Urinary bladder (tissue), 3 donors: ENCODE measurements at regions not wholly inside any gene's neighbourhood (a gene's known extent, or its start where the extent isn't known, plus 50 kb on each side); places are given as distances from the start of the nearest gene placed in this dataset.

Experiments
- DNase-seq: peaks from one replicate; pipeline ENCODE4 v3.0.0-alpha.2; 2015; ENCODE audit errors: extremely low spot score
- H3K27ac ChIP-seq: one replicate; pipeline ENCODE4 v1.5.1; 2013; ENCODE audit warnings: low read depth, mild to moderate bottlenecking, moderate library complexity
- H3K36me3 ChIP-seq: one replicate; pipeline ENCODE4 v1.6.1; 2013; ENCODE audit warnings: mild to moderate bottlenecking, moderate library complexity; ENCODE audit not compliant: insufficient read depth
- H3K4me1 ChIP-seq: one replicate; pipeline ENCODE4 v1.6.1; 2013; ENCODE audit warnings: mild to moderate bottlenecking, moderate library complexity; ENCODE audit not compliant: insufficient read depth
- H3K4me3 ChIP-seq: one replicate; pipeline ENCODE4 v1.5.1; 2013; ENCODE audit warnings: low read depth, low read length
- WGBS: extraction: QIAGEN DNeasy Blood & Tissue Kit; methylation state at CpG from one replicate; pipeline ENCODE4 v1.1.7; 2013; 5-methylcytosine and 5-hydroxymethylcytosine counted together
- donor health status: healthy with polysubstance abuse.
- donor health status: healthy.

DNA sequence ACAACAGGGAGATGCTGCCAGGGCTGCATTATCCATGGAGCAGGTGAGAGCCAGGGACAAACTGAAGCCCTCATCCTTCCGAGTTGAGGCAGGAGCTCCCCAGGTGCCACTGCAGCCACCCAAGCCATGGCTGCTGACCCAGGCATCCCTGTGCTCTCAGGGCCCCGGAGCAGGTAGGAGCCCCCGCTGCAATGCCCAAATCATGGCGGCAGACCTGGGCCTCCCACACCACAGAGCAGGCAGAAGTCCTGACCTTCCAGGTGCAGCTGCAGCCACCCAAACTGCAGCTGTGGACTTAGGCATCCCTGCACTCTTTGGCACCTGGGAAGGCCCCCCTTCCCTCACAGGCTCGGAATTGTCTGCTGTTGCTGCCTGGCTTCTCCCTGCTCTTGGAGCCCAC lies 443.6 kb downstream of the ARAP2 start:
- no peaks in the 10 kb centered on the region for H3K4me1 ChIP-seq
- no peak for DNase-seq
- H3K36me3 ChIP-seq, result no peaks in the 10 kb centered on the region
- H3K27ac ChIP-seq, result no peak overlapping the region
- no peak overlapping the region for H3K4me3 ChIP-seq
- WGBS, result 97% methylated on average over 5 of the region's 5 CpGs

DNA sequence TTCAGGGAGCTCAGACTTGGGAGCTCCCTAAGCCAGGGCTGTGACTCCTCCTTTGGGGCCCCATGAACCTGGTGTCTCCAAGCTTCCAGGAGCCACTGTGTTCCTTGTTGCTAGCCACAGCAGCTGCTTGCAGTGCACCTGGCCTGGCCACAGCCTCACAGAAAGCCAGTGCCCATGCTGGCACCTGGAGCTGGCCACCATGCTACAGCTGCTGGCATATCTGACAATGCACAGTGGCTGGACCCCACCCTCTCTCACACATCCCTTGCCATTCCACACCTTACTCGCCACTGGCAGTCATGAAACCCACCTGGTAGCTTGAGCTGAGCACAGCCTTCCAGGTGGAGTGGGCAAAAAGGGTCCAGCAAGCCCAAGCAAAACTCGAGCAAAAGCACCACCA lies 441.7 kb downstream of the ARAP2 start:
- no peaks in the 10 kb centered on the region for H3K36me3 ChIP-seq
- H3K4me3 ChIP-seq, result no peak overlapping the region
- 89% methylated on average over 2 of the region's 2 CpGs for WGBS
- no peak overlapping the region for H3K27ac ChIP-seq
- no peak for DNase-seq
- no peaks in the 10 kb centered on the region for H3K4me1 ChIP-seq

DNA sequence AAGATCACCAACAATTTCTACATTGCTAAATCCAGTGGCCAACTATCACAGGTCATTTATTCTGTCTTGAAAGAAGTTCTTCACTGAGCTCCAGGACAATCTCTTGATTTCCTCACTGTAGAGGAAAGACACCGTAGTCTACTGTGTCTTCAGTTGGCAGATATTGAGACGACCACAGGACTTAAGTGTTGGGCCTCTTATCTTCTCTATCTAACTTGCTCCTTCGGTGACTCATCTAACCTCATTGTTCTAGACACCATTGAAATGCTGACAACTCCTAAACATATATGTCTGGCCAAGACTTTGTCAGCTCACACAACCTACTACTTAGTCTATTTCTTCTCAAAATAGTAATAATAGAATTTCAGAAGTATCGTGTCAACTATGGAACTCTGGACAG lies 425.8 kb downstream of the ARAP2 start:
- H3K4me3 ChIP-seq, result no peak overlapping the region
- no peak overlapping the region for H3K27ac ChIP-seq
- no peak for DNase-seq
- H3K36me3 ChIP-seq, result no peaks in the 10 kb centered on the region
- H3K4me1 ChIP-seq, result no peaks in the 10 kb centered on the region
- WGBS, result 81% methylated on average over 4 of the region's 4 CpGs

DNA sequence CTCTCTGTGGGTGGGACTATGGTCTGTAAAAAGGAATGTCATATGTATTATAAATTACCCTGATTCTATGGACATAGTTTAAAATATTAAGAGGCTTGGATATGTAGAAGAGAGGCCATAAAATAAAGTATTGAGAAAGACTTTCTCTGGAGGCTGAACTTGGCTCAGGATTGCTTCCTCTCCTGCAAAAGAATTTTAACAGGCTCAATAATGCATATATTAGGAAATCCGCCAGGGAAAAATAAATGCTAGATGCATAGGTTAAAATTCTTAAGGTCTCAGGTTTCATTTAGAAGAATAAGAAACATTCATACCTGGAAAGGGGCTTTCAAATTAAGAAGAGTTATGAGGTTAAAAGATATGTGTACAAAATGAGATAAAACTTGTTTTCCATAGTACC lies 424.3 kb downstream of the ARAP2 start:
- Histone ChIP-seq H3K36me3 (no peaks in the 10 kb centered on the region), H3K27ac (no peak overlapping the region), H3K4me3 (no peak overlapping the region), H3K4me1 (no peaks in the 10 kb centered on the region)
- 59% methylated on average over 1 of the region's 1 CpG for WGBS
- DNase-seq, result no peak

DNA sequence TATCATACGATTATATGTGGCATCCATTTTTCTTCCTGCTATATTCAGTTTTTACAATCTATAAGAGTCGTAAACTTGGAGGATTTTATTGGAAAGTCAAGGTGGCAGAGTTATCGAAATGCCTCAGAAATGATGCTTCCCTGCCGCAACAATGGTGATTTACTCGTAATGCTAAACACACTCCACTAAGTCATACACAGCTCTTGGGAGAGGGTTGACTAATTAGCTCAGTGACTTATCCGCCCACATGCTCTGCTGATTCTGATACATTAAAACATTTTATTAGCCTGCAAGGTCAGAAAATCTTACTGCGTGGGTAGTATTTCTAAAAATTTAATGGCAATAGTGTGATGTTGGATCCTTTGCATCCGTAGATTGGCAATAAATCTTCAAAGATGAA lies 420.1 kb downstream of the ARAP2 start:
- no peaks in the 10 kb centered on the region for H3K4me1 ChIP-seq
- 83% methylated on average over 8 of the region's 8 CpGs for WGBS

DNA sequence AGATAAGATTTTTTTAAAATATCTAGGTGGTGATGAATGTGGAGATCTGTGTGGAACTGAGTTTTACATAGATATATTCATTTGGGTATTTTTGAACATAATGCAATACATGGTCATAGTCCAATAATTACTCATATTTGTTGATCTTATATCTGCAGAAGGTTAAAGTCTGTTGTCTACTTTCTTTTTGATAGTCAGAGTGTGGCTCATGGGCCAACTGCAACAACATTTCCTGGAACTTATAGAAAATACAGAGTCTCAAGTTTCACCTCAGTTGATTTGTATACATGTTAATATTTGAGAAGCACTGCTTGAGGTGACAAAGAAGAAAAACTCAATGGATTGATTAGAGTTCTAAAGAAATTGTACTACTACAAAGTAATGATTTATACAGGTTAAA lies 408.4 kb downstream of the ARAP2 start:
- DNase-seq, result no peak
- Histone ChIP-seq H3K4me1 (no peaks in the 10 kb centered on the region), H3K36me3 (no peaks in the 10 kb centered on the region), H3K4me3 (no peak overlapping the region), H3K27ac (no peak overlapping the region)

More for the DNA sequence above, 420.1 kb downstream of the ARAP2 start:
- no peak for DNase-seq
- no peak overlapping the region for H3K4me3 ChIP-seq
- no peak overlapping the region for H3K27ac ChIP-seq
- H3K36me3 ChIP-seq, result no peaks in the 10 kb centered on the region

DNA sequence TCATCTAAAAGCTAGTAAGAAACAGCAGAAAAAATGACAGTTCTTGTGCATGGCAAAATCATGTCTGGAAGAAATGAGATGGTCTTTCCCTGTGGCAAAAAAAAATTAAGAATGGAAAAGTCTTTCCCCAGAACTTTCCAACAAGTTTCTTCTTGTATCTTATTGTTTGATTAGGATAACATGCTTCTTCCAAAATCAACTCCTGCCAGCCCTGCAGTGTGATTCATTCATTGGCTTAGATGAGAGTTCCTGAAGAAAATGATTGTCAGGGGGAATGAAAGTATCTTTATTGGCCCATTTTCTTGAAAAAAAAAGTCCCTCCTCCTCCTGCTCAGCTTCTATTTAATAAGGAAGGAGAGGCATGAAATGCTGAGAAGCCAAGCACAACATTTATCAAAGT lies 407.7 kb downstream of the ARAP2 start:
- Histone ChIP-seq H3K4me1 (no peaks in the 10 kb centered on the region), H3K27ac (no peak overlapping the region), H3K4me3 (no peak overlapping the region), H3K36me3 (no peaks in the 10 kb centered on the region)
- DNase-seq, result no peak

DNA sequence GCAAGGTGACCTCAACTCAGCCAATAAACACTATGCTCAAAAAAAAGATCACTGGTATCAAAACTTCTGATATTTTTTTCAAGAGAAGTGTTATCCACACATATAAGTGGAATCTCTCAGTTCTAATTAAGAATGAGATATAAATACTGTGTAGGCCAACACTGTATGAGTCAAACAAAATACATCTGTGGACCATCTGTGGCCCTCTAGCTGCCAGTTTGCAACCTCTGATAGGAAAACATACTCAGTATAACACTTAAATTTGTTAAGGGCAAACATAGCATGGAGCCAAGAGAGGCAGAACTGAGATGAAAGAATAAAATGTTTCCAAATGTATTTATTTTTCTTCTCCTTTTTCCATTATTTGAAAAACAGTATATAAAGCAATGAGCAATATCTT lies 377.3 kb downstream of the ARAP2 start:
- Histone ChIP-seq H3K4me3 (no peak overlapping the region), H3K27ac (no peak overlapping the region), H3K36me3 (no peaks in the 10 kb centered on the region), H3K4me1 (no peaks in the 10 kb centered on the region)
- DNase-seq, result no peak

DNA sequence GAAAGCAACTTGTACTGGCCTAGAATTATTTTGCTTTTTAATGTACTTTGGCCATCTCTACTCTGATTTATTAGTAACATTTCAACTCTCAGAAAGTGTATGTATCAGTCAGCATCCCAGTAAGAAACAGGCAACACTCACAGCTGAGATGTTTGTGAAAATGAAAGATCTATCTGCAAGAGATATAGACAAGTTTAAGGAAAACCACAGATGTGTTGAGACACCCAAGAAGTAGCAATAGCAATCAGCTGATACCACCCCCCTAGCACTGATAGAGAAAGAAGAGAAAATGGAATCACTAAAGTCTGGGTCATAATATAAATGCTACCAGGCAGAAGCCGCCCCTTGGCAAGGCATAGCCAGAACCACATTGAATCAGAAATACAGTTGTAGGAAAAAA lies 372.0 kb downstream of the ARAP2 start:
- no peaks in the 10 kb centered on the region for H3K4me1 ChIP-seq
- H3K27ac ChIP-seq, result no peak overlapping the region
- DNase-seq, result no peak
- no peaks in the 10 kb centered on the region for H3K36me3 ChIP-seq
- 98% methylated on average over 1 of the region's 1 CpG for WGBS
- H3K4me3 ChIP-seq, result no peak overlapping the region

DNA sequence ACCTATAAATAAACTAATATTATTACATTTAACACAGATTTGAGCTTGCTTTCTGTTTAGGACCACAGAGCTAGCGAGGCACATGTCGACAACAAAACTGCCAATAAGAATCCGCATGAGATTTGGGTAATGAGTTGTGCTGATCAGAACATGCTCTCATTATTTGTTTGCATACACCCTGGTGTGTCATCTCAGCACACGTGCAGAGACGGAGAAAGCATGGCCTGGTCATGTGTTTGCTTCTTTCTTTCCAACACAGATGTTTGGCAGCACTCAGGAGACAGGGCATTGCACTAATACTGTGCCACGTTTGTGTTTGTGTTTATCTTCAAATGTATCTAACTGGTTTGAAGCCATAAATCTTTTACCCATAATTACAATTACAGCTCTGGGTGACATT lies 364.8 kb downstream of the ARAP2 start:
- no peak overlapping the region for H3K4me3 ChIP-seq
- no peaks in the 10 kb centered on the region for H3K4me1 ChIP-seq
- no peak for DNase-seq
- no peak overlapping the region for H3K27ac ChIP-seq
- WGBS, result 71% methylated on average over 6 of the region's 6 CpGs
- no peaks in the 10 kb centered on the region for H3K36me3 ChIP-seq

DNA sequence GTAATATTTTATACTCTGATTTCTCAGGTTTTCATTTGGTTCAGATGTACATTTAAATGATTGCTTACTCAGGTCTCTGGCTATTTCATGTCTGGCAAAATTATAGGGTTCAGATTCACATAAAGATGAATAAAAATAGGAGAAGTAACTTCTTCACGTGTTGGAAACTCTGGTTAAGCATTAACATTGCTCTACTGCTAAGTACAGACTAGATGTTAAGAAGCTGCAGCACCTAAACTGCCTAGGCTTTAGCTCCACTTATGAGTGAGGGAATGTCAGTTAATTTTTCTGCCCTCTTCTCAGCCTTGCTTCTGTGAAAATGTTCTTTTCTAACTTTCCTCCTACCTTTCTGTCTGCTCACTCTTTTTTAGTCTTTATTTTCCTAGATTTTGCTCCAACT lies 361.2 kb downstream of the ARAP2 start:
- H3K4me1 ChIP-seq, result no peaks in the 10 kb centered on the region

DNA sequence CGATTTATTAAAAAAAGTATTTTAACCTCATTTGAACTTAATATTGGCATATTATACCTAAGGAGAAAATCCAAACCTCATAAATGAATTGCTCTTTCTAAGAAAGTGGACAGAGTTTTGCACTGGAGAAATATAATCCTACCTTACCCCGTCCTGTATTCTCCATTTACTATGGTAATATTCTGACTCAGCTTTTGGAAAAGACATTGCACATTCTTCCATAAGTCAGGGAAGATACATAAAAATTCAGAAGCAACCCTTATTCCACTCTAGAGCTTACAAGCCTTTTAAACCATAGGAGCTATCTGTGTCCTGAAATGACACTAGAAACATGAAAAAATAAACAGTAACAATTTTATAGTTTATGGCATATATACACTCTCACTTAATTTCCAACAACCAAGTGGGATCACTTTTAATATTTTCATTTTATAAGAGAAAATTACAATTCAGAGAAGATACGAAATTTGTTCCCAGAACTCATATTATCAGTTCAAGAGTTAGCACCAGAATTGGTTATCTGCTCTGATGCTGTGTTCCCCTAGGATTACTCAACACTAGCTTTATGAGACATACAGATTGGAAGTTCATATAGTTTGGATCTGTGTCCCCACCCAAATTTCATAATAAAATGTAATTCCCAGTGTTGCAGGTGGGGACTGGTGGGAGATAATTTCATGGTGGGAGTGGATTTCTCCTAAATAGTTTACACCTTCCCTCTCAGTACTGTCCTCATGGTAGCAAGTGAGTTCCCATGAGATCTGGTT lies 359.4 kb downstream of the ARAP2 start:
- Histone ChIP-seq H3K4me3 (no peak overlapping the region), H3K36me3 (no peaks in the 10 kb centered on the region), H3K27ac (no peak overlapping the region), H3K4me1 (no peaks in the 10 kb centered on the region)
- WGBS, result 75% methylated on average over 3 of the region's 3 CpGs
- no peak for DNase-seq

More for the DNA sequence above, 361.2 kb downstream of the ARAP2 start:
- Histone ChIP-seq H3K27ac (no peak overlapping the region), H3K36me3 (no peaks in the 10 kb centered on the region), H3K4me3 (no peak overlapping the region)
- 45% methylated on average over 1 of the region's 1 CpG for WGBS
- no peak for DNase-seq

DNA sequence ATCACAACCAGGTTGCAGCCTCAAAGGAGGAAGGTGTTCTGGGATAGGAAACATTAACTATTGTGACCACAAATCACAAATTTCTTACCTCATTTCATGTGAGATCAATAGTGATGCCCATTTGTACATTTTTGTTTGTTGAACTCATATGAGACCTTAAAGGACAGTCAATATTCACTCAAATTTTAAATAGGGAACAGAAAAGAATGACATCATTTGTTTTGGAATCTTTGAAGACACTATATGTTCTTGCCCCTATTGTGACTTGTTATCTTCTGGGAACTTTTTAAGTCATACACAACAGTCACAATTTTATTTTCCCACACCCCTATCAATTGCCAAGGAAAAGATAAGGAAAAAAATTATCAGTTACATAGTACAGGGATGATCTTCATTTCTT lies 346.5 kb downstream of the ARAP2 start:
- Histone ChIP-seq H3K36me3 (no peaks in the 10 kb centered on the region), H3K27ac (no peak overlapping the region), H3K4me3 (no peak overlapping the region), H3K4me1 (no peaks in the 10 kb centered on the region)
- no peak for DNase-seq

DNA sequence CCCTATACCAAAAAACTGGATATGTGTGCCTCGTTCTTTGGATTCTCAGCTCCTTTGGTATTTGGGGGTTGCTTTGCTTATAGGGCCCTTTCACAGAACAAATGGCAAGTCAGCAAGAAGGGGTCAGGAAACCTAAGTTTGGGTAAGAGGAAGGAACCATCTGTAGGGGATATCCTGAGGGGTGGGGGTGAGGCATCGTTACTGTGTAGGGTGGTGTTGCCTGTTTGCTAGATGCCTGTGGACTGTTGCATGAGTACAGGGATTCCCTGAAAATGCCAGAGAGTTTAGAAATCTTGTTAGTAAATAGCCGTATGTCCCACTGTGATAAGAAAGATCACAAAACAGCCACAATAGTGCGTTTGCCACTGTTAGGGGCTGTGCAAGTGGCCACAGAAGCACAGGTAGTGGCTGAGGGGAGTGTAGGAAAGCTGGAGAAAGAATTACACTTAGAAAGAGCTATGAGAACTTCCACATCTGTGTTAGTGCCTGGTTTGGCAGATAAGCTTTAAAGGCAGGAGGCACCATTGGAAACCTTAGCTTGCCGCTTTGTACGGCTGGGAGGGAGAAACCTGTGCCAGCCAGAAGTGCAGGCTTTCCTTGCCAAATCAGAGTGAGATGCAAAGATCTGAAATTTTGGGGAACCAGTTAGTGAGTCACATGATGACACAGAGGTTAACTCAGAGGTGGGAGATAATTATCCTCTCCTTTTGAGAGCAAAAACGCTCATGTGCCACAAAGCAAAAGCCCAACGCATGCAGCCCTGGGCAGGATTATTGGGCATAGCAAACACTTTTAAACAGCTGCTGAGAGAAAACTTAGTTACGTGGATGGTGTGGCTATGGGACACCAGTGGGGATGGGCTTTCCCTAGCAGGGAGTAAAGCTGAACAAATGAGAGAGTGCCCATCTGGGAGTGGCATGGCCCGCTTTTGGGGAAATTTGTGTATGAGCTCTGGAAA lies 343.7 kb downstream of the ARAP2 start:
- Histone ChIP-seq H3K36me3 (no peaks in the 10 kb centered on the region), H3K4me1 (no peaks in the 10 kb centered on the region), H3K4me3 (no peak overlapping the region), H3K27ac (no peak overlapping the region)
- 73% methylated on average over 10 of the region's 10 CpGs for WGBS
- DNase-seq, result no peak
